ENCODE measurements at regions not wholly inside any gene's neighbourhood (a gene's known extent, or its start where the extent isn't known, plus 50 kb on each side); places are given as distances from the start of the nearest gene placed in this dataset.
A peak's percentile ranks its signal among the peaks of the same experiment; 100 is the strongest.

DNA sequence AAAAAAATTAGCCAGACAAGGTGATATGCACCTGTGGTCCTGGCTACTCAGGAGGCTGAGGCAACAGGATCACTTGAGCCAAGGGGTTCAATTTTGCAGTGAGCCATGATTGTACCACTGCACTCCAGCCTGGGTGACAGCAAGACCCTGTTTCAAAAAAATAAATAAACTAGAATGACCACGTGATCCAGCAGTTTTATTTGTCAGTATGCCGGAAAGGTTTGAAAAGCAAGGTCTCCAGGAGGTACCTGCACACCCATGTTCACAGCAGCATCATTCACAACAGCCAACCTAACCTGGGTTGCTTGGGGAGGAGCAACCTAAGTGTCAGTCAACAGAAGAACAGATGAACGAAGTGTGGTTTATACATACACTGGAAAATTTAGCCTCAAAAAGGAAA is 78.7 kb upstream of the SEPTIN5 start:
- no peak for DNase-seq (ENCODE audit: low read depth)
- peak; percentile 88 for FAIRE-seq

DNA sequence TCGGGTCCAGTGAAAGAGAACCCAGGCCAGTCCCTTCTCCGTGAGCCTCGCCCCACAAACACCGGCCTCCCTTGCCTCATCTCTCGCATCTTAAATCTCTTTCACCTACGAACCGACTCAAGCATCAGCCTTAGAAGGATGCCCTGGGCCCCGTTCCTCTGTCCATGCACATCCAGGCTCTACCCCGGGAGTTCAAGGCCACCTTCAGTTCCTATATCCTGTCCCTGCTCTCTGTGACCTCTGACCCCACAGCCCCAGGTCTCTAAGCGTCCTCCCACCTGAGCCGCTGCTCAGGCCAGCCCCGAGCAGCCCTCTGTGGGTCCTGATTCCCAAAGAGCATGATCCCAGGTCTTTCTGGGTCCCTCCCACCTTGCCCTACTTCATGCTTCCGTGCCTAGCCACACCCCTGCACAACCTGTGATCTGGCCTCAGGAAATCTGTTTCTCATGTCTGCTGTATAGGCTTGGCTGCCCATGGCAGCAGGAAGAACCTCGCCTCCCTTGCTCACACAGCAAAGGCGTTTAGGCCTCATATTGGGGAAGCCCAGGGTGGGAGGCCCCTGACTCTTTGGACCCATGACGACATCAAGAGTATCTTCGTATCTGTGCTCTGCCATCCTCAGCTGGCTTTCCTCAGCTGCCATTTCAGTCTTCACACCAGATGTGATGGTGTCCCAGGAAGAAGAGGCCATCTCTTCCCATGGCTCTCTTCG is 77.5 kb upstream of the SEPTIN5 start:
- Histone ChIP-seq H3K36me3 (ENCODE audit: control insufficient read depth, insufficient read depth, low read length) (no peaks in the 10 kb centered on the region), H3K4me3 (ENCODE audit: low read depth, low read length) (no peak overlapping the region), H3K27me3 (ENCODE audit: control insufficient read depth, insufficient read depth, low read length) (no peaks in the 10 kb centered on the region)
- FAIRE-seq (no peak), DNase-seq (ENCODE audit: low read depth) (no peak)
- TF ChIP-seq, protein P1, sequence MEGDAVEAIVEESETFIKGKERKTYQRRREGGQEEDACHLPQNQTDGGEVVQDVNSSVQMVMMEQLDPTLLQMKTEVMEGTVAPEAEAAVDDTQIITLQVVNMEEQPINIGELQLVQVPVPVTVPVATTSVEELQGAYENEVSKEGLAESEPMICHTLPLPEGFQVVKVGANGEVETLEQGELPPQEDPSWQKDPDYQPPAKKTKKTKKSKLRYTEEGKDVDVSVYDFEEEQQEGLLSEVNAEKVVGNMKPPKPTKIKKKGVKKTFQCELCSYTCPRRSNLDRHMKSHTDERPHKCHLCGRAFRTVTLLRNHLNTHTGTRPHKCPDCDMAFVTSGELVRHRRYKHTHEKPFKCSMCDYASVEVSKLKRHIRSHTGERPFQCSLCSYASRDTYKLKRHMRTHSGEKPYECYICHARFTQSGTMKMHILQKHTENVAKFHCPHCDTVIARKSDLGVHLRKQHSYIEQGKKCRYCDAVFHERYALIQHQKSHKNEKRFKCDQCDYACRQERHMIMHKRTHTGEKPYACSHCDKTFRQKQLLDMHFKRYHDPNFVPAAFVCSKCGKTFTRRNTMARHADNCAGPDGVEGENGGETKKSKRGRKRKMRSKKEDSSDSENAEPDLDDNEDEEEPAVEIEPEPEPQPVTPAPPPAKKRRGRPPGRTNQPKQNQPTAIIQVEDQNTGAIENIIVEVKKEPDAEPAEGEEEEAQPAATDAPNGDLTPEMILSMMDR (IDR thresholded peaks at IDR 0.05; ENCODE audit: insufficient read depth, low read length, severe bottlenecking), result no peak

More for the DNA sequence above, 78.7 kb upstream of the SEPTIN5 start:
- no peaks in the 10 kb centered on the region for H3K27me3 ChIP-seq (ENCODE audit: control insufficient read depth, insufficient read depth, low read length)
- H3K36me3 ChIP-seq (ENCODE audit: control insufficient read depth, insufficient read depth, low read length), result no peaks in the 10 kb centered on the region
- TF ChIP-seq, protein P1 (IDR thresholded peaks at IDR 0.05; ENCODE audit: insufficient read depth, low read length, severe bottlenecking), result no peak
- no peak overlapping the region for H3K4me3 ChIP-seq (ENCODE audit: low read depth, low read length)

GRCh38 chr22:19637408-19638281 is 76.7 kb upstream of the SEPTIN5 start:
- no peaks in the 10 kb centered on the region for H3K27me3 ChIP-seq (ENCODE audit: control insufficient read depth, insufficient read depth, low read length)
- DNase-seq (ENCODE audit: low read depth), result no peak
- H3K4me3 ChIP-seq (ENCODE audit: low read depth, low read length), result no peak overlapping the region
- no peaks in the 10 kb centered on the region for H3K36me3 ChIP-seq (ENCODE audit: control insufficient read depth, insufficient read depth, low read length)
- FAIRE-seq, result no peak
- TF ChIP-seq, protein P1 (IDR thresholded peaks at IDR 0.05; ENCODE audit: insufficient read depth, low read length, severe bottlenecking), result no peak

DNA sequence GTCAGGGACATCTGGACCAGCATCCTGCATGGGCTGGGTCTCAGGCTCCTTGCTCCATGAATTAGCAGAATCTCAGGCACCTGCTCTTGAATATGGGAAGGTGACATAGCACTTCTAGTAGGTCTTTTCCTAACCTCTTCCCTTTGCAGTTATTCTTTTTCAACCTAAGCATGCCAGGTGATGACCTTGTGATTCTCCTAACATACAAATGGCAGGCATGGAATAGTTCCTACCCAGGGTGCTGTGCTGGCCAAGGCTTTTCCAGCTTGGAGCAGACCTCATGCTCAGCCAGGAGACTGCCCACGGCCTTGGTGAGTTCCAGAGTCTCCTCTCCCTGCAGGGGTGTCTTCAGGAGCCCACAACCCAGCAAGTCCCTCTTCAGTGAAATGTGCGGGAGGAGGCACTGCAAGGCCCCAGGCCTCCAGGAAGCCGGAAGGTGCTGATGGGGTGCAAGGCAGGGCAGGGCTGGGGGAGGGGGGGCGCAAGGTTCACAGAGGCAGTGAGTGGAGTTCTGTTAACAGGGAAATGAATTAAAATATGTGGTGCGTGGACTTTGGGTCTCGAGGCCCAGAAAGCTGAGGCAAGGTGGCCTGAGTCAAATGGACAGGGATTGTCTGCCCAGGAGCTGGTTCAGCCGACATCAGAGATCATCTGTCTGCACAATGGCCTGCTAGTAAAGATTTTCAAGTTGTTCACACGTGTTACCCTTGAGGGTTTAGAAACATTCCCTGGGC is 75.9 kb upstream of the SEPTIN5 start:
- FAIRE-seq, result peak; percentile 32
- Histone ChIP-seq H3K36me3 (ENCODE audit: control insufficient read depth, insufficient read depth, low read length) (no peaks in the 10 kb centered on the region), H3K27me3 (ENCODE audit: control insufficient read depth, insufficient read depth, low read length) (no peaks in the 10 kb centered on the region), H3K4me3 (ENCODE audit: low read depth, low read length) (no peak overlapping the region)
- no peak for DNase-seq (ENCODE audit: low read depth)
- TF ChIP-seq, protein P1 (IDR thresholded peaks at IDR 0.05; ENCODE audit: insufficient read depth, low read length, severe bottlenecking), result no peak

DNA sequence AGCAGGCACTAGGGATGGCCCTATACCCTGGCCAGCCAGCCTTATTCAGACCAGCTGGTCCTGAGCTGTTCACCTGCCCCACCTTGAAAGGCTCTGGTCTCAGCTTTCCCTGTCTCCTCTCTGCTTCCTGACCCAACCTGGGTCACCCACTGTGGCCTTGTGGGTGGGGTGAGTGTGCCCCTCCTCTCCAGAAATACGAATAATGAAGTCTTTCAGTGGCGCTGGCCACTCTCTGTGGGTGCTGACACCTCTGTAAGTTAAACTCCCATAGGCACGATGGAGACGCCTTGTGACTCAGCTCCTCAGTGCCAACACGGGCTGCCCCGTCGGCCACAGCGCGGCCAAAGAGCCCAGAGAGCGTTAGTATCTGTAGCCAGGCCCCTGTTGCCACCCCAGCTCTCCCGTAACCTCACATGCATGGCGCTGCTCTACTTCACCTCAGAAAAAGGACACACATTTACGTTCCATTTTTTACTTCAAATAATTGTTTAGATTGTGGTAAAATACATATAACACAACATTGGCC is 74.6 kb upstream of the SEPTIN5 start:
- FAIRE-seq (no peak), DNase-seq (ENCODE audit: low read depth) (no peak)
- TF ChIP-seq, protein P1 (IDR thresholded peaks at IDR 0.05; ENCODE audit: insufficient read depth, low read length, severe bottlenecking), result no peak
- H3K4me3 ChIP-seq (ENCODE audit: low read depth, low read length), result no peak overlapping the region
- H3K27me3 ChIP-seq (ENCODE audit: control insufficient read depth, insufficient read depth, low read length), result no peaks in the 10 kb centered on the region
- no peaks in the 10 kb centered on the region for H3K36me3 ChIP-seq (ENCODE audit: control insufficient read depth, insufficient read depth, low read length)

All from bronchial epithelial cell (primary cell).